DND-41 (cell line): ENCODE measurements at regions not wholly inside any gene's neighbourhood (a gene's known extent, or its start where the extent isn't known, plus 50 kb on each side); places are given as distances from the start of the nearest gene placed in this dataset.

Experiments
- EZH2 ChIP-seq: IDR thresholded peaks from 3 replicates; pipeline ENCODE4 v1.6.1; 2012; ENCODE audit warnings: borderline replicate concordance, low read depth, mild to moderate bottlenecking, moderate library complexity, low read length, inconsistent platforms; ENCODE audit not compliant: severe bottlenecking
- TF ChIP-seq, protein P1 (sequence below): IDR thresholded peaks from 2 replicates; pipeline ENCODE4 v1.5.1; 2012; ENCODE audit warnings: borderline replicate concordance, low read length, moderate library complexity, mild to moderate bottlenecking; ENCODE audit not compliant: poor library complexity, severe bottlenecking; ENCODE audit errors: extremely low read depth

DNA sequence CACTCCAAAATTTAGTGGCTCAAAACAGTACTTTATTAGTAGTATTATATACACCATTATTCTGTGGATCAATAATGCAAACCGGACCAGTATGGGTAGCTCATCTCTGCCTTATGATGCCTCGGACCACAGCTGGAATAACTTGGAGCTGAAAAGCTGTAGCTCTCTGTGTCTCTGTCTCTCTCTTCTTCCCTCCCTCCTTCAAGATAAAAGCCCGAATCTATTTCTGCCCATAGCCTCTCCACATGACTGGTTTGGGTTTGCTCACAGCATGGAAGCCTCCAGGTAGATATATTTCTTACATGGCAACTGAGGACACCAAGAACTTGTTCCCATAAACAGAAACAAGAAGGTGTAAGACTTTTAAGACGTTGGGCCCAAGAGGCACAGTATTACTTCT, 147.5 kb upstream of the TBCA start:
- TF ChIP-seq, protein P1, sequence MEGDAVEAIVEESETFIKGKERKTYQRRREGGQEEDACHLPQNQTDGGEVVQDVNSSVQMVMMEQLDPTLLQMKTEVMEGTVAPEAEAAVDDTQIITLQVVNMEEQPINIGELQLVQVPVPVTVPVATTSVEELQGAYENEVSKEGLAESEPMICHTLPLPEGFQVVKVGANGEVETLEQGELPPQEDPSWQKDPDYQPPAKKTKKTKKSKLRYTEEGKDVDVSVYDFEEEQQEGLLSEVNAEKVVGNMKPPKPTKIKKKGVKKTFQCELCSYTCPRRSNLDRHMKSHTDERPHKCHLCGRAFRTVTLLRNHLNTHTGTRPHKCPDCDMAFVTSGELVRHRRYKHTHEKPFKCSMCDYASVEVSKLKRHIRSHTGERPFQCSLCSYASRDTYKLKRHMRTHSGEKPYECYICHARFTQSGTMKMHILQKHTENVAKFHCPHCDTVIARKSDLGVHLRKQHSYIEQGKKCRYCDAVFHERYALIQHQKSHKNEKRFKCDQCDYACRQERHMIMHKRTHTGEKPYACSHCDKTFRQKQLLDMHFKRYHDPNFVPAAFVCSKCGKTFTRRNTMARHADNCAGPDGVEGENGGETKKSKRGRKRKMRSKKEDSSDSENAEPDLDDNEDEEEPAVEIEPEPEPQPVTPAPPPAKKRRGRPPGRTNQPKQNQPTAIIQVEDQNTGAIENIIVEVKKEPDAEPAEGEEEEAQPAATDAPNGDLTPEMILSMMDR, result no peak
- TF ChIP-seq EZH2, result no peak
